ENCODE measurements at regions not wholly inside any gene's neighbourhood (a gene's known extent, or its start where the extent isn't known, plus 50 kb on each side); places are given as distances from the start of the nearest gene placed in this dataset.

GRCh38 chr4:165787516-165788274 lies 85.3 kb upstream of the TLL1 start:
- peaks cover 6% of the 10 kb centered on the region for H3K4me1 Mint-ChIP-seq

GRCh38 chr4:165788686-165789463 lies 84.2 kb upstream of the TLL1 start:
- H3K4me1 Mint-ChIP-seq, result peaks cover 2% of the 10 kb centered on the region
- peaks cover 7% of the 10 kb centered on the region for H3K9me3 Mint-ChIP-seq
- POLR2A ChIA-PET, result interaction anchor here (0.5 kb wide), 1 partner anchor 391 kb away, joined by 6 read pairs; no protein-coding TSS in a partner anchor
- ATAC-seq (no peak), DNase-seq (ENCODE audit: low spot score) (no peak)
- no peak overlapping the region for H3K4me3 Mint-ChIP-seq
- no peaks in the 10 kb centered on the region for H3K36me3 Mint-ChIP-seq
- TF ChIP-seq ZNF671 (CRISPR knock-in tag; IDR thresholded peaks at IDR 0.05), result no peak
- no peak for TF ChIP-seq CDX4 (CRISPR knock-in tag; IDR thresholded peaks at IDR 0.05; ENCODE audit: borderline replicate concordance)
- TF ChIP-seq FOXP1 (CRISPR knock-in tag; IDR thresholded peaks at IDR 0.05; ENCODE audit: borderline replicate concordance), result no peak
- no peak for TF ChIP-seq ZBTB43 (CRISPR knock-in tag; IDR thresholded peaks at IDR 0.05)
- no peak for TF ChIP-seq NR1H2 (CRISPR knock-in tag; IDR thresholded peaks at IDR 0.05)
- no peak for TF ChIP-seq OVOL2 (CRISPR knock-in tag; IDR thresholded peaks at IDR 0.05; ENCODE audit: borderline replicate concordance)
- no peak for TF ChIP-seq HMGA2 (CRISPR knock-in tag; IDR thresholded peaks at IDR 0.05)
- no peak for TF ChIP-seq TCF7 (CRISPR knock-in tag; IDR thresholded peaks at IDR 0.05; ENCODE audit: low read depth)
- no peak for TF ChIP-seq NFE2L1 (CRISPR knock-in tag; IDR thresholded peaks at IDR 0.05)
- no peak for TF ChIP-seq RORB (CRISPR knock-in tag; IDR thresholded peaks at IDR 0.05)
- TF ChIP-seq ZNF425 (CRISPR knock-in tag; conservative IDR thresholded peaks at IDR 0.05), result no peak
- TF ChIP-seq FOXP4 (CRISPR knock-in tag; IDR thresholded peaks at IDR 0.05), result no peak
- TF ChIP-seq AR (CRISPR knock-in tag; IDR thresholded peaks at IDR 0.05), result no peak
- TF ChIP-seq GABPB1 (CRISPR knock-in tag; IDR thresholded peaks at IDR 0.05), result no peak
- H3K27ac Mint-ChIP-seq, result no peak overlapping the region
- H3K27me3 Mint-ChIP-seq (ENCODE audit: low read depth), result no peaks in the 10 kb centered on the region
- CTCF ChIA-PET, result interaction anchor here (1.2 kb wide), 1 partner anchor 296 kb away, joined by 3 read pairs; no protein-coding TSS in a partner anchor

More at GRCh38 chr4:165787516-165788274, 85.3 kb upstream of the TLL1 start:
- no peak overlapping the region for H3K4me3 Mint-ChIP-seq
- no peaks in the 10 kb centered on the region for H3K36me3 Mint-ChIP-seq
- CTCF ChIA-PET, result no interaction called here
- no peaks in the 10 kb centered on the region for H3K27me3 Mint-ChIP-seq (ENCODE audit: low read depth)
- POLR2A ChIA-PET, result no interaction called here
- peaks cover 7% of the 10 kb centered on the region for H3K9me3 Mint-ChIP-seq
- no peak for DNase-seq (ENCODE audit: low spot score)
- TF ChIP-seq FOXK1 (CRISPR knock-in tag; IDR thresholded peaks at IDR 0.05), result no peak
- TF ChIP-seq SP1 (CRISPR knock-in tag; conservative IDR thresholded peaks at IDR 0.05), result no peak
- TF ChIP-seq PREB (CRISPR knock-in tag; IDR thresholded peaks at IDR 0.05; ENCODE audit: borderline replicate concordance), result no peak
- no peak for TF ChIP-seq ESRRA (CRISPR knock-in tag; IDR thresholded peaks at IDR 0.05; ENCODE audit: borderline replicate concordance)
- ATAC-seq, result no peak
- H3K27ac Mint-ChIP-seq, result no peak overlapping the region

All from WTC11 (cell line).